UCSD-AML1 (cell line): ENCODE measurements at regions not wholly inside any gene's neighbourhood (a gene's known extent, or its start where the extent isn't known, plus 50 kb on each side); places are given as distances from the start of the nearest gene placed in this dataset.

Experiments used
- DNase-seq: peaks from one replicate; lab custom pipeline; 2025; ENCODE audit not compliant: unreplicated experiment; lab: John Stamatoyannopoulos, UW

DNA sequence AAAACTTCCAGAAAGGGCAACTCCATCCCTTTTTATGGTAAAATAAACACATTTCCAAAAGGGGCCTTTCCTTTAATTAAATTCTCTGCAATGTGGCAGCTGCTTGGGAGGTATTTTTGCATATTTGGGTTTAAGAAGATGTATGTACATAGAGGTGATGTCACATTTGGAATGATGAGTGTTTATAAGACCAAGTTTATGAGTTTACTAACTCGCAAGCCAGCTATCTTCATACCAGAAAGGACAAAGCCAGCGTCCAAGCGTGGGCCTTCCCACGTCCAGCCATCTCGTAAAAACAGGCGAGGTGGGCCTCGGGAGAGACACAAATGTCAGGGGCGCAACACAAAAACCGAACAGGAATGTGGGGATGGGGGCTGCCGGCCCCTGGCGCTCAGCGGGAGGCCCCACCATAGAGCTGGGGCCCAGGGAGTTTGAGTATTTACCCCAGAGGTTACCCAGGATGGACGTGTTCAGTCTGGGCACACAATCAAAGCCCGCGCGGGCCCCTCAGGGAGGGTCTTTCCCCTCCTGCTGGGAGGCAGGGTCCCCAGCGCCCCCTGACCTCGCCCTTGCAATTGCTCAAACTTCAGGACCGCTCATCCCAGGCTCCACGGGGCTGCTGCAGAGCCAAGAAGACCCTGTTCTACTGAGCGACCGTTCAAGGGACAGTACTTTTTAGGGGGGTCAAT is 137.3 kb downstream of the TWIST2 start:
- DNase-seq: no peak

DNA sequence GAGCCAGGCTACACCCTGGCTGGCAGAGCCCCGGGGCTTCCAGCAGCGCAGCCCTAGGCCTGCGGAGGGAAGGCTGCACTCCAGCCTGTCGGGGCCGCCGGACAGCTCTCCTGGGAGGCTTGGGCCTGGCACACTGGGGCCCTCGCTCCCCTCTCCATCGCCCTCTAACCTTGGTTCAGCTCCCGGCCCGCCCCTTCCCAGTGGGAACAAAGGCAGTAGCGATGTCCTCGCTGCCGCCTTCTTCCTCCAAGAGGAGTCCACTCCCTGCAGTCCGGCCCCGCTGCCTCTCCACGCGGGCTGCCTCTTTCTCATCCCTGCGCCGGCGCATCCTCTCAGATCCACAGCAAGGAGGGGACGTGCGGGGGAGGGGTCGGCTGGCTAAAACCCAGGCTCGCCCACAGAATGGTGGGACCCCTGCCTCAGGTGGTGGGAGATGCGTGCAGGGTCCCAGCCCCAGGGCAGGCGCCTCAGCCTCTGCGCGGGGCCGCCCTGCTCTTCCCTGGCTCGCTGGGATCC is 138.1 kb downstream of the TWIST2 start:
- DNase-seq: no peak

DNA sequence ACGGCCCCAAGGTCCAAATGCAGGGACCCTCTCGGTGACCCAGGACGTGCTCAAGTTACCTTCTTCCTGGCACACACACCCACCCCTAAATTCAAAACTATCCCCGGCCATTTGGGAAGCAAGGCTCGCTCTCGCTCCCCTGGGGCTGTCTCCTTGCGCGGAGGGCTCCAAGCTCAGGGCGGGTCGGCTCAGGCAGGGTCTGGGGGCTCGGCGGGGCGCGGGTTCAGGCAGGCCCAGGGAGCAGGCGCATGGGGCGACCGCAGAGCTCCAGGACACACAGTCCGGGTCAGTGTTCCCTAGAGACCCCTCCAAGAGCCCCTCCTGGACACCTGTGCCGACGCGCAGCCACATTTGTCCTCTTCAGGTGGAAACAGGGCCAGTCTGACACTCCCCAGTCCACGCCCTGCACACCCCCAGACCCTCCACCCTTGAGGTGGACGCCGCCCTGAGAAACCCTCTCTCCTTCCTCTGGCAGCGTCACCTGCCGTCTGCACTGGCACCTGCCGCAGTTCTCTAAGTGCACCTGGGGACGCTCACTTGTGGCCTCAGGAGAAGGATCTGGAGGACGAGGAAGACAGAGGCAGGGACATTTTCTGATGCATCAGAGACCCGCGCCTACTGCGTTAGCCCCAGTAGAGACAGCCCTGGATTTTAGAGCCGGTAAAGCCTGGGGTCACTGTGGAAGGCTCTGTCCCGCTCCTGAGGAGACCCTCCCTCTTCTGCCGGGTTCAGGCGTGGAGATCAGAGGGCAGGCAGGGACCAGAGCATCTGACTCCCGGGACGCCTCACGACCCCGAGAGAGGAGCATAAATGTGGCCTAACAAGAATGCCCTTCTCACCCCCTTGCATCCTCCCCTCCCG is 138.8 kb downstream of the TWIST2 start:
- DNase-seq: no peak

DNA sequence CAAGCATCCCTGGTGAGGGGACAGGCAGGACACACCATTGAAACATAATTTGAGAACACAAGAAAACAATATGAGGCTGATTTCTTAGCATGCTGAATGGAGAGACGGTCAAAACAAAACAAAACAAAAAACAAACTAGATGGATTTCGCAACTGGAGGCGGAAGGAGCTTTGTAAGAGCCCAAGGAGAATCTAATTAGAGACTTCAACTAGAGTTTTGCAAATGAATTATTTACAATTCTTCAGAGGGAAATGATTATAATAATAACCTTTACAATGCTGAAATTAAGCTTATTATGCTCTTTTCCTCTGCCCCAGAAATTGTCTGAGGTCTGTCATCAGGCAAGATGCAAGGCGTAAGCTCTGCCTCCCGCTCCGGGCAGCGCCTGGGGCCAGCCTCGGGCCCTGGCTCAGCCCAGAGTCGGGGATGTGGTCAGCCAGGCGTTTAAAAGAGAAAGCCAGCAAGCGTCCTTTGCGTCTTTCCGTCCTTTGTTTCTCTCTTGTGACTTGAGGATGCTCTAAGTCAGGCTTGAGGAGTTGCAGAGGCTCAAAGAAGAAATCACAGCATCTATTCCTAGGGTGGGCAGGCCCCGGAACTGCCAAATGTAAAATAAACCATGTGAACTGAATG is 139.6 kb downstream of the TWIST2 start:
- no peak for DNase-seq

DNA sequence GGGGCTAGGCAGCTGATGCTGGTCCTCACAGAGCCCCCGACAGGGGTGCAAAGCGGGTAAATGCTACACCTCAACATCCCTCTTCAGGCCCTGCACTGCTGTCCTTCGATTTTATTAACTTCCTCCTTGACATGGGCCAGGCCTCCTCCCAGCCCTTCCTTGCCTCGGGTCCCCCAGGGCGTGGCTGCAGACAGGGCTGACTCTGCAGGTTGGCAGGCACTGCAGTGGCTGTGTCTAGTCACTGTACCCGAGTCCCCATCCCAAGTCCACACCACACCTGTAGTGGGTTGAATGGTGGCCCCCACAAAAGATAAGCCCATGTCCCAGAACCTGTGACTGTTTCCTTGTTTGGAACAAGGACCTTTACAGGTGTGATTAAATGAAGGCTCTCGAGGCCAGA is 140.2 kb downstream of the TWIST2 start:
- DNase-seq: no peak

DNA sequence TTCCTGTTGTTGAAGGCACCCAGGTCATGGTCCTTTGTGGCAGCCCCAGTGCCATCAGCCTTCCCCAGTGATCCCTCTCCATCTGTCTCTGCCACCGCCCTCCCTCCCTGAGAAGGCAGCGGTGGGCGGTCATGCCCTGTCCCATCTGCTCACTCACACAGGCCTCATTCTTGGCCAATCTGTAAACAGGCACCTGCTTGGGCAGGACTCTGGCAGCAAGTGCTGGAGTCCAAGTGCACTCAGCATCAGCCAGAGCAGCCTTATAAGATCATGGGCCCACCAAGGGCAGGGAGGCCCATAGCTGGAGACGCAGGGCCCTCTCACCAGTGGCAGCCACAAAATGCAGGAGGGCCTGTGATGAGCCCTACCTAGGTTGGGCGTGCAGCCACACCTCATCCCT is 140.9 kb downstream of the TWIST2 start:
- no peak for DNase-seq

DNA sequence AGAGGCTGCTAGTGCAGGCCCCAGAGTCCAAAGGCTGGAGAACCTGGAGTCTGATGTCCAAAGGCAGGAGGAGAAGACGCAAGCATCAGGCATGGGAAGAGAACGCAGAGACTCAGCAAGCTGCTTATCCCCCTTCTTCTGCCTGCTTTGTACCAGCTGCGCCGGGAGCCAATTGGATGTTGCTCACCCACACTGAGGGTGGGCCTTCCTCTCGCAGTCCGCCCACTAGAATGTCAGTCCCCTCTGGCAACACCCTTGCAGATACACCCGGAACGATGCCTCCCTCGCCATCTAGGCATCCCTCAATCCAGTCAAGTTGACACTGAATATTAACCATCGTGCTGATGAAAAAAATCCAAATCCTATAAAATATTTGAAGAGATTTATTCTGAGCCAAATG is 141.6 kb downstream of the TWIST2 start:
- DNase-seq: no peak

DNA sequence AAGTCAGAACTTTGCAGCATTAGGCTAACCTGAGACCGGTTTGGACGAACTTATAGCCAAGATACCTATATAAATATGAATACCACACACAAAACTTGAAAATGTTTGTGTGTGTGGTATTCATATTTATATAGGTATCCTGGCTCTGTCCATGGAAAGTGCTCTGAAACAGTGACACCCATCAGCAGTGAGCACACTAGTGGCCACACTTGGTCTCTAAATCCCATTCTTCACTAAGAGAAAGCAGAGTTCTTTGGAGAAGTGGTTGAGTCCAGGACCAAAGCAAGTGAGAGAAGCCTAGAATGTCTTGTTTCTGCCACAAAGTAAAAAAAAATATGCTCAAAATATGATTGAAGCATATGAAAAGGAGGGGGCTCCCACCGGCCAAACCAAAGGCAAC is 146.5 kb downstream of the TWIST2 start:
- no peak for DNase-seq

DNA sequence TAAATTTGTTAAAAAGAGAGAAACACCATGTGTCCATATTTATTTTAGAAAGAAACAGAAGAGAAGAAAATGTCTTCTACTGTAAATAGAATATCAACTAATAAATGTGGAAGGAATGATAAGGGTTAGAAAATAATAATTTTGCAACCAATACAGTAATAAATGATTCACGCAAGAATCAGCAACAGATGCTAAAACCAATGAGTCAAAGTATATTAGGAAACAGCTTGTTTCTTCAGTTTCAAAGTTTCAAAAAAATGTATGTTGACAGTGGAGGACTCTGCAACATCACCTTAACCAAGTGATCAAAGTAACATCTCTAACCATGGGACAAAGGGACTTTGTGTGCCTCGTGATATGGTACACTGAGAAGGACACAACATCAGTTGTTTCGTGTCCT is 147.0 kb downstream of the TWIST2 start:
- no peak for DNase-seq

DNA sequence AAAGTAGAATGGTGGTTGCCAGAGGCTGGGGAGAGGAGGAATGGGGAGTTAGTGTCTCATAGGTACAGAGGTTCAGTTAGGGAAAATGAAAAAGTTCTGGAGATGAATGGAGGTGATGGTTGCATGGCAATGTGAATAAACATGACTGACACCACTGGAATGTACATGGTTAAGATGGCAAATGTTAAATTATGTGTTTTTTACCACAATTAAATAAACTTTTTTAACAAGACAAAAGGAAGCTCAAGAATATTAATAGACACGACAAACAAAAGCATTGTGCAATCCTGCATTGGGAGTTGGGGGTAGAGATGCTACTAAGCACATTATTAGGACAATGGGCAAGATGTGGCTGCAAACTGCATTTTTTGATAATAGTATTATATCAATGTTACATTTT is 147.7 kb downstream of the TWIST2 start:
- no peak for DNase-seq

DNA sequence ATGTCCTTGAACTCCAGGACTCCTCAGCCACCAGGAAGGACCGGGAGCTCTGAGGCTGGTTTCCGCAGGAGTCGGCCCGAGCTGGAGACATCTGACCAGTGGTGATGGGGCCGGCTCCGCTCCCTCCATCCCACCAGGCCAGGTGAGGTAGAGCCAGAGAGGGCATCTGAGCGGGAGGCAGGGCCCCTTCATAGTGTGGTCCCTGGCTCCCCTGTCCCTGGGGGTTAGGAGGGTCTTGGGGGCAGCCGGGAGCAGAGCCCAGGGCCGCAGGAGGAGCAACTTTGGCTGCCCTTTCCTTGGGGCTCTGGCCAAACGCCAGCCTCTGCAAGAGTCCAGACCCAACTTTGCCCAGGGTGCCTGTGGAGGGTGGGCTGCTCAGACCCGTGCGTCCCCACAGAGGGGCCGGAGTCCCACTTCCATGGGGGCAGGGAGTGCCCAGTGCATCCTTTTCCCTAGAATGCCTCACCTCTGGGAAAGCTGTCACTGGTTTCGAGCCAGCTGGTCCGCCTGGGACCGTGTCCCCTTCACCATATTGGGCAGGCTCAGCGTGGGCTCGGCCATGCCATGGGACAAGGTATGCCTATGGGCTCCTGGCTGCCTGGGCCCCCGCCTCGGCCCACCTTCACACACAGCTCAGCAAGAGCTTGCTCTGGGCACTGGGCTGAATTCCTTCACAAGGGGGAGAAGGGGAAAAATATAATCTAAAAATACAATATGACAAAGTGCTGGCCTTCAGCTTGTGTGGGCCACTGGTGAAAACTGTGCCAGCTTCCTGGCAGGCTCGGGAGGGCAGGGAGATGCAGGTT is 148.6 kb downstream of the TWIST2 start:
- no peak for DNase-seq

DNA sequence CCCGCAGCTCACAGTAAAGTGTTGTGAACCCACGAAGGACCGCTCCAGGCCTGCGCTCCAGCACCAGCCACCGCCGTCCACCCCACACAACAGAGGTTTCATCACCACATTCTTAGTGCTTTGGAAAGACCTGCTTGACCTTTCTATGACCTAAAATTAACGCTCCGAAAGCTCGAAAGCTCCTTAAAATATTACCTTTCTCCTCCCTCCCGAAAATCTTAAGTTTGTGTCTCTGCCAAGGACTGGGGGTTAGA is 149.2 kb downstream of the TWIST2 start:
- no peak for DNase-seq

DNA sequence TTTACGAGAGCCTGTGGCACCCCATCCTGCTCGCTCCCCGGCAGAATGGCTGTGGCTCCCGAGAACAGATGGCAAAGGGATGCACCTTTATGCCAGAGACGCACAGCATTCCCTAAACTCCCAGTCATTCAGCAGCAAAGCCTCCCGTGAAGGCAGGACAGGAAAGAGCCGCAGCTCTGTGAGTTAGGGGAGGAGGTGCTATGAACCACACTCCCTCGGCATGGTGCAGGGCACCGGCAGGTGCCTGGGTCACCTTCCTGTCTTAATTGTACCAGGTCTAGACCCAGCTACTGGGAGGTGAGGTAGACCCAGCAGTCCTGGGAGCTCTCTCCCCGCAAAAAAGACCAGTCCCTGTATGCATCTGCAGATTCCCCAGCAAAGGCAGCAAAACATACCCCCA is 149.8 kb downstream of the TWIST2 start:
- DNase-seq: no peak
